ENCODE measurements at regions not wholly inside any gene's neighbourhood (a gene's known extent, or its start where the extent isn't known, plus 50 kb on each side); places are given as distances from the start of the nearest gene placed in this dataset.

- WGBS (ENCODE audit: insufficient coverage, low coverage, low lambda C conversion rate, missing lambda C conversion rate): 50% methylated on average over 14 of the region's 28 CpGs
- Histone ChIP-seq H3K4me3 (no peak overlapping the region), H3K36me3 (no peaks in the 10 kb centered on the region), H3K27me3 (no peaks in the 10 kb centered on the region), H3K9me3 (no peaks in the 10 kb centered on the region), H3K4me1 (no peaks in the 10 kb centered on the region), H3K27ac (no peak overlapping the region)
- ATAC-seq (no peak), DNase-seq (peak; percentile 8 to 24 (median 19))
- TF ChIP-seq, protein P1, sequence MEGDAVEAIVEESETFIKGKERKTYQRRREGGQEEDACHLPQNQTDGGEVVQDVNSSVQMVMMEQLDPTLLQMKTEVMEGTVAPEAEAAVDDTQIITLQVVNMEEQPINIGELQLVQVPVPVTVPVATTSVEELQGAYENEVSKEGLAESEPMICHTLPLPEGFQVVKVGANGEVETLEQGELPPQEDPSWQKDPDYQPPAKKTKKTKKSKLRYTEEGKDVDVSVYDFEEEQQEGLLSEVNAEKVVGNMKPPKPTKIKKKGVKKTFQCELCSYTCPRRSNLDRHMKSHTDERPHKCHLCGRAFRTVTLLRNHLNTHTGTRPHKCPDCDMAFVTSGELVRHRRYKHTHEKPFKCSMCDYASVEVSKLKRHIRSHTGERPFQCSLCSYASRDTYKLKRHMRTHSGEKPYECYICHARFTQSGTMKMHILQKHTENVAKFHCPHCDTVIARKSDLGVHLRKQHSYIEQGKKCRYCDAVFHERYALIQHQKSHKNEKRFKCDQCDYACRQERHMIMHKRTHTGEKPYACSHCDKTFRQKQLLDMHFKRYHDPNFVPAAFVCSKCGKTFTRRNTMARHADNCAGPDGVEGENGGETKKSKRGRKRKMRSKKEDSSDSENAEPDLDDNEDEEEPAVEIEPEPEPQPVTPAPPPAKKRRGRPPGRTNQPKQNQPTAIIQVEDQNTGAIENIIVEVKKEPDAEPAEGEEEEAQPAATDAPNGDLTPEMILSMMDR (IDR thresholded peaks at IDR 0.05): no peak
- no peak for TF ChIP-seq POLR2A (IDR thresholded peaks at IDR 0.05)
- intact Hi-C loops (cut with DNase I): no loop called here
Observed at GRCh38 chr12:34395056-34396005, 373.0 kb downstream of the ALG10 start.

GRCh38 chr12:34396006-34396860 is 373.9 kb downstream of the ALG10 start:
- no peak overlapping the region for H3K4me3 ChIP-seq
- ATAC-seq (no peak), DNase-seq (peak; percentile 7 to 39 (median 19))
- H3K27ac ChIP-seq: no peak overlapping the region
- intact Hi-C loops (cut with DNase I): no loop called here
- H3K27me3 ChIP-seq: no peaks in the 10 kb centered on the region
- no peaks in the 10 kb centered on the region for H3K4me1 ChIP-seq
- no peaks in the 10 kb centered on the region for H3K9me3 ChIP-seq
- 45% methylated on average over 19 of the region's 27 CpGs for WGBS (ENCODE audit: insufficient coverage, low coverage, low lambda C conversion rate, missing lambda C conversion rate)
- TF ChIP-seq, protein P1 (IDR thresholded peaks at IDR 0.05): no peak
- no peak for TF ChIP-seq POLR2A (IDR thresholded peaks at IDR 0.05)
- H3K36me3 ChIP-seq: no peaks in the 10 kb centered on the region

- Histone ChIP-seq H3K27me3 (no peaks in the 10 kb centered on the region), H3K36me3 (no peaks in the 10 kb centered on the region), H3K27ac (no peak overlapping the region), H3K4me3 (no peak overlapping the region), H3K4me1 (no peaks in the 10 kb centered on the region), H3K9me3 (no peaks in the 10 kb centered on the region)
- 39% methylated on average over 7 of the region's 20 CpGs for WGBS (ENCODE audit: insufficient coverage, low coverage, low lambda C conversion rate, missing lambda C conversion rate)
- intact Hi-C loops (cut with DNase I): no loop called here
- DNase-seq (peak; percentile 5 to 28 (median 23)), ATAC-seq (no peak)
- TF ChIP-seq, protein P1 (IDR thresholded peaks at IDR 0.05): no peak
- no peak for TF ChIP-seq POLR2A (IDR thresholded peaks at IDR 0.05)
Observed at GRCh38 chr12:34396861-34397590, 374.7 kb downstream of the ALG10 start.

GRCh38 chr12:34397591-34398365 is 375.5 kb downstream of the ALG10 start:
- TF ChIP-seq, protein P1 (IDR thresholded peaks at IDR 0.05): no peak
- Histone ChIP-seq H3K4me3 (no peak overlapping the region), H3K36me3 (no peaks in the 10 kb centered on the region), H3K27ac (no peak overlapping the region), H3K4me1 (no peaks in the 10 kb centered on the region), H3K9me3 (no peaks in the 10 kb centered on the region), H3K27me3 (no peaks in the 10 kb centered on the region)
- WGBS (ENCODE audit: insufficient coverage, low coverage, low lambda C conversion rate, missing lambda C conversion rate): 45% methylated on average over 8 of the region's 22 CpGs
- peak; percentile 6 to 31 (median 23) for DNase-seq
- intact Hi-C loops (cut with DNase I): no loop called here
- no peak for ATAC-seq
